ENCODE measurements at regions not wholly inside any gene's neighbourhood (a gene's known extent, or its start where the extent isn't known, plus 50 kb on each side); places are given as distances from the start of the nearest gene placed in this dataset.

DNA sequence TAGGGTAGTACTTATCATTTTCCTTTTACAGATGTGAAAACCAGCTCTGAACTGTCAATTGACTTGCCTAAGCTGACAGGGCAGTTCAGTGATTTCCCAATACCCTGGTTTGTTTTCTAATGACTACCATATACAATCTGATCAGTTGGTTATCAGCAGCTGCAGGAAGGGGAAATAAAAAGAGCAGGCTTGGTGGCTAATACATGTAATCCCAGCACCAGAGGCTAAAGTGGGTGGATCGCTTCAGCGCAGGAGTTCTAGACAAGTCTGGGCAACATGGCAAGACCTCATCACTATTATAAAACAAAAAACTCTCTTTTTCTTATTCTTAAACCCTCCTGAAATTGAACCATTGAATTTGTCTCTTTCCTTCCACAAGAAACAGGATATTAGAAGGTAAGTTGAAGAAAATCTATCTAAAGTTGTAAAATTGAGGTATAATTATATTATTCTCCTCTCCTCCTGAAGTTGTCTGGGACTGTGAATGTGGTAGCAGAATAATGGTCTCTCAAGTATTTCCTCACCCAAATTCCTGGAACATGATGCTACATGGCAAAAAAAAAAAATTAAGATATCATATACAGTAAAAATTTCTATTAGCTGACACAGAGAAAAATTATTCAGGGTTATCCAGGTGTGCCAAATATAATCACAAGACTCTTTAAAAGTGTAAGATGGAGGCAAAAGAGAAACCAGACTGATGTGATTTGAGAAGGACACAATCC is 1441.6 kb downstream of the SUCLG1 start:
- Mint-ChIP-seq H3K9me3 (ENCODE audit: insufficient read depth) (no peaks in the 10 kb centered on the region), H3K27ac (no peak overlapping the region), H3K27me3 (ENCODE audit: low read depth) (no peaks in the 10 kb centered on the region), H3K4me3 (no peak overlapping the region), H3K36me3 (ENCODE audit: low read depth) (no peaks in the 10 kb centered on the region), H3K4me1 (ENCODE audit: low read depth) (no peaks in the 10 kb centered on the region)
- ChIA-PET POLR2A (no interaction called here), CTCF (no interaction called here)
- ATAC-seq (no peak), DNase-seq (no peak)

DNA sequence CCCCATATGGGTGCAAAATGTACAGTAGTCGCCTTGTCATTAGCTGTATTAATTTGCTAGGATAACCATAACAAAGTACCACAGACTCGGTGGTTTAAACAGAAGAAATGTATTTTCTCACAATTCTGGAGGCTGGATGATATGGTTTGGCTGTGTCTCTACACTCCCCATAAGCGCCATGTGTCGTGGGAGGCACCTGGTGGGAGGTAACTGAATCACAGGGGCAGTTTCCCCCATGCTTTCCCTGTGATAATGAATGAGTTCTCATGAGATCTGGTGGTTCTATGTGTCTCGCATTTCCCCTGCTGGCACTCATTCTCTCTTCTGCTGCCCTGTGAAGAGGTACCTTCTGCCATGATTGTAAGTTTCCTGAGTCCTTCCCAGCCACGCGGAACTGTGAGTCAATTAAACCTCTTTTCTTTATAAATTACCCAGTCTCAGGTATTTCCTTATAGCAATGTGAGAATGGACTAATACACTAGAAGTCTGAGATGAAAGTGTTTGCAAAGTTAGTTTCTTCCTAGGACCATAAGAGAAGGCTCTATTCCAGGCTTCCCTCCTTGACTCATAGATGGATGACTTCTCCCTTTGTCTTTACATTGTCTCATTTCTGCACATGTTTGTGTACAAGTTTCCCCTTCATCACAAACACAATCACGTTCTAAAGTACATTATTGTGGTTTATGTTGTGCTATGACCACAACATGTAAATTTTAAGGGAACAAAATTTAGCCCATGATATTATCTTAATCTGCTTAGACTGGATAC is 1442.6 kb downstream of the SUCLG1 start:
- H3K9me3 Mint-ChIP-seq (ENCODE audit: insufficient read depth), result no peaks in the 10 kb centered on the region
- CTCF ChIA-PET, result no interaction called here
- POLR2A ChIA-PET, result no interaction called here
- ATAC-seq (no peak), DNase-seq (no peak)
- no peaks in the 10 kb centered on the region for H3K36me3 Mint-ChIP-seq (ENCODE audit: low read depth)
- no peak overlapping the region for H3K4me3 Mint-ChIP-seq
- H3K27me3 Mint-ChIP-seq (ENCODE audit: low read depth), result no peaks in the 10 kb centered on the region
- no peak overlapping the region for H3K27ac Mint-ChIP-seq
- no peaks in the 10 kb centered on the region for H3K4me1 Mint-ChIP-seq (ENCODE audit: low read depth)

DNA sequence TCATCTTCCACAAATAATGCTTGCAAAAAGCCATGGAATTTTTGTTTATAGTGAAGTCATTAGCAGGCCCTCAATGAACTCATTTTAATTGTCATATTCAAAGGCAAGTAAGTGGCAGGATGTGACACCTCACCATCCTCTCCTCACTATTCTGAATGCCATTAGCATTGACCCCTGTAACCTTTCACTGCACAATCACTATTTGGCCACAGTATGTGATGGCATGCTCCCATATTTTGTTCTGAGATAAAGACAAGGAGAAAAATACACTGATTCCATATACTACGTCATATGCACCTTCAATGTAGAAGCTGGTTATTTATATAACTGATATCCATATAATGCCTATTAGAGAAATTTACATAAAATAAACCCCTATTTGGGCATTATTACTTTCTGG is 1443.2 kb downstream of the SUCLG1 start:
- peaks cover 4% of the 10 kb centered on the region for H3K9me3 Mint-ChIP-seq (ENCODE audit: insufficient read depth)
- no peak for DNase-seq
- H3K36me3 Mint-ChIP-seq (ENCODE audit: low read depth), result no peaks in the 10 kb centered on the region
- ATAC-seq, result no peak
- H3K27me3 Mint-ChIP-seq (ENCODE audit: low read depth), result no peaks in the 10 kb centered on the region
- H3K27ac Mint-ChIP-seq, result no peak overlapping the region
- CTCF ChIA-PET, result no interaction called here
- POLR2A ChIA-PET, result no interaction called here
- no peaks in the 10 kb centered on the region for H3K4me1 Mint-ChIP-seq (ENCODE audit: low read depth)
- H3K4me3 Mint-ChIP-seq, result no peak overlapping the region

DNA sequence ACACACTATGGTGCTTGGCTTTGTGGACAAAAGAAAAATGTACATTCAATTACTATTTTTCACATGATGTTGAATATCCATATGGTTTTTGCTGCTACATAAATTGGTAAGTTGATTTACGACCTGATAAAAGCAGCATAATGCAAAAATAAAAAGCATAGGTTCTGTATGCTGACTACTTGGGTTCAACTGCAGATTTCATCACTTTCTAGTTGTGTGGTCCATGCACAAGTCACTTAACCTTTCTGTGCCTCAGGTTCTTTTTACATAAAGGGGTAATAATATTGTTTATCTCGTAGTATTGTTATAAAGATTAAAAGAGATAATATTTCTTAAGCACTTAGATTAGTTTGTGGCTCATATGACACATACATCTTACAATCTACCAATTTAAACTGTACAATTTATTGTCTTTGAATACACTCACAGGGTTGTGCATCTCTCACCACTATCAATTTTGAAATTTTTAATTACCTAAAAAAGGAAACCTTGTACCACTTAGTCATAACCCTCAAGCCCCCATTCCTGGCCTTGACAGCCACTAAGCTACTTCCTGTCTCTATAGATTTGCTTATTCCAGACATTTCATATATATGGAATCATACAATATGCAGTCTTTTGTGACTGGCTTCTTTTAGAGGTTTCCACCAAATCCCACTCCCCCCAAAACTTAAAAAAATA is 1443.9 kb downstream of the SUCLG1 start:
- peaks cover 4% of the 10 kb centered on the region for H3K9me3 Mint-ChIP-seq (ENCODE audit: insufficient read depth)
- ATAC-seq (no peak), DNase-seq (no peak)
- no peaks in the 10 kb centered on the region for H3K36me3 Mint-ChIP-seq (ENCODE audit: low read depth)
- ChIA-PET POLR2A (no interaction called here), CTCF (no interaction called here)
- H3K27ac Mint-ChIP-seq, result no peak overlapping the region
- H3K27me3 Mint-ChIP-seq (ENCODE audit: low read depth), result no peaks in the 10 kb centered on the region
- H3K4me1 Mint-ChIP-seq (ENCODE audit: low read depth), result no peaks in the 10 kb centered on the region
- H3K4me3 Mint-ChIP-seq, result no peak overlapping the region

DNA sequence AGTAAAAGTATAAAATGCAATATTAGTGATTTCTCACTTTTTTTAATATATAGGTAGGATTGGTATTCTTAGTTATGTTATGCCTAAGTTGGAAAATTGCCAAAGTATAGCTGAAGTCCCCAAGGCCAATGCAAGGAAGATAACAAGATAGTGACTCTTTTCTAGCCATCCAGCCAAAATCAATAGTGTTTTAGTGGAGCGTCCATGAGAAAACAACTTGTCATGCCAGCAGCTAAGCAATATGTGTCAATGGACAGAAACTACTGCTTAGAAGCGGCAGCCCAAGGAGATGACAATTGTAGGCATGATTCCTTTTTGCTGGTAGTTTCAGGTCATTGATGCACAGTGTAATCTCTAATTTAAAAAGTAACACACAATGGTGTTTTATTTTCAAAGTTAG is 1444.6 kb downstream of the SUCLG1 start:
- Mint-ChIP-seq H3K27me3 (ENCODE audit: low read depth) (no peaks in the 10 kb centered on the region), H3K9me3 (ENCODE audit: insufficient read depth) (peaks cover 4% of the 10 kb centered on the region), H3K4me1 (ENCODE audit: low read depth) (no peaks in the 10 kb centered on the region), H3K4me3 (no peak overlapping the region), H3K27ac (no peak overlapping the region), H3K36me3 (ENCODE audit: low read depth) (no peaks in the 10 kb centered on the region)
- ChIA-PET CTCF (no interaction called here), POLR2A (no interaction called here)
- ATAC-seq (no peak), DNase-seq (no peak)

DNA sequence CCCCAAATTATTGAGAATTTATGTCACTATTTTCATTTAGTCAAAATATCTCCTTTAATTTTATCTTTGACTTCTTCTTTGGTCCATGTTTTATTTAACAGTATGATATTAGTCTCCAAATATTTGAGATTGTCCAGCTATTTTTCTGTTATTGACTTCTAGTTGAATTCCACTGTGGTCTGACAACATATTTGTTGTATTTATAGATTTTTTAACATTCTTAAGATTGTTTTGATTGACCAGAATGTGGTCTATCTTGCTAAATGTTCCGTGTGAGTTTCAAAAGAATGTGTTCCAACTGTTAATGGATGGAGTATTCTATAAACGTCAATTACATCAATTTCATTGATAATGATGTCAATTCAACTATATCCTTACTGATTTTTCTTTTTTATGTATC is 1452.1 kb downstream of the SUCLG1 start:
- Mint-ChIP-seq H3K36me3 (ENCODE audit: low read depth) (no peaks in the 10 kb centered on the region), H3K27ac (no peak overlapping the region), H3K4me3 (no peak overlapping the region), H3K4me1 (ENCODE audit: low read depth) (no peaks in the 10 kb centered on the region), H3K27me3 (ENCODE audit: low read depth) (no peaks in the 10 kb centered on the region), H3K9me3 (ENCODE audit: insufficient read depth) (peaks cover 4% of the 10 kb centered on the region)
- DNase-seq, result no peak
- no peak for ATAC-seq
- POLR2A ChIA-PET, result no interaction called here
- CTCF ChIA-PET, result no interaction called here

DNA sequence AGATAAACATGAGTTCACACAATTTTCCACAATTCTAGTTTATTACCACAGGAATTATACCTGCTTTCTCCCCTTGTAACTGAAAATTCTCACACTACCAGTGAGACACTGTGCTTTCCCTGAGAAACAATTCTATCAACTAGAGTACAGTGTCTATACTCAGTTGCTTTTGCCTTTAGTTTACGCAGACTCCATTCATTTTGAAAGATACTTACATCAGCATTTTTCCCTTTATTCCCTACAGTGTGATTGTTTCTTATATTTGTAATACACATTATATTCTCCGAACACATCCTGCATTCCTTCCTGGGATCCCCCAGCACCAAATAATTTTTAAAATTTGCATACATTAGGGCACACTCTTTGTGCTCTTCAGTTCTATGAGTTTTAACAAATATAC is 1455.5 kb downstream of the SUCLG1 start:
- Mint-ChIP-seq H3K36me3 (ENCODE audit: low read depth) (no peaks in the 10 kb centered on the region), H3K9me3 (ENCODE audit: insufficient read depth) (peaks cover 3% of the 10 kb centered on the region), H3K27ac (no peak overlapping the region), H3K27me3 (ENCODE audit: low read depth) (no peaks in the 10 kb centered on the region), H3K4me1 (ENCODE audit: low read depth) (no peaks in the 10 kb centered on the region), H3K4me3 (no peak overlapping the region)
- POLR2A ChIA-PET, result no interaction called here
- DNase-seq (no peak), ATAC-seq (no peak)
- CTCF ChIA-PET, result no interaction called here

DNA sequence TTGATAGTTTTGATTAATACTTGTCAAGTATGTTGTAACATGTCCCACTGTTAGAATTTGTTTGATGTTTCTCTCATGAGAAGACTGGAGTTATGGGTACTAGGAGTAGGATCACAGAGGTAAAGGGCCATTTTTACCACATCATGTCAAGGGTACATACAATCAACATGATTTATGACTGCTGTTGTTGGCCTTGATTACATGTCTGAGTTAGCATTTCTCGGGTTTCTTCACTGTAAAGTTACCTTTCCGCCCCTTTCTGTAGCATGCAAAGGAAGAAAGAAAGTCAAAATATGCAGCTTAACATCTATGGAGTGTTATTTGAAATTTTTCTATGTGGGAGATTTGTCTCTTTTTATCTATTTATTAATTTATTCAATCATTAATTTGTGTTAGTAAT is 1456.4 kb downstream of the SUCLG1 start:
- peaks cover 3% of the 10 kb centered on the region for H3K9me3 Mint-ChIP-seq (ENCODE audit: insufficient read depth)
- POLR2A ChIA-PET, result no interaction called here
- H3K4me3 Mint-ChIP-seq, result no peak overlapping the region
- no peaks in the 10 kb centered on the region for H3K4me1 Mint-ChIP-seq (ENCODE audit: low read depth)
- no peaks in the 10 kb centered on the region for H3K27me3 Mint-ChIP-seq (ENCODE audit: low read depth)
- no peaks in the 10 kb centered on the region for H3K36me3 Mint-ChIP-seq (ENCODE audit: low read depth)
- CTCF ChIA-PET, result no interaction called here
- H3K27ac Mint-ChIP-seq, result no peak overlapping the region
- ATAC-seq, result no peak
- DNase-seq, result no peak

DNA sequence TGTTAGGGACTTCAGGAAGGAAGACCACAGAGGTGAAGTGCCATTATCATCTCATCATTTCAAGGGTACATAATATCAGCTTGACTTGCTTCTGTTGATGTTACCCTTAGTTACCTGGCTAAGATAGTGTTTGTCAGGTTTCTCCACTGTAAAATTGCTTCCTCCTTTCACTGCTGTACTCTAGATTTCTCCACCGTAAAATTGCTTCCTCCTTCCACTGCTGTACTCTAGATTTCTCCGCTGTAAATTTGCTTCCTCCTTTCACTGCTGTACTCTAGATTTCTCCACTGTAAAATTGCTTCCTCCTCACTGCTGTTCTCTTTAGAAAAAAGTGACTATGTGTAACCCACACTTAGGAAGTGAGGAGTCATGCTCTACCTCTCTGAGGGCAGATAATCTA is 1460.3 kb downstream of the SUCLG1 start:
- H3K4me3 Mint-ChIP-seq, result no peak overlapping the region
- no peaks in the 10 kb centered on the region for H3K36me3 Mint-ChIP-seq (ENCODE audit: low read depth)
- ATAC-seq (no peak), DNase-seq (no peak)
- peaks cover 7% of the 10 kb centered on the region for H3K9me3 Mint-ChIP-seq (ENCODE audit: insufficient read depth)
- H3K4me1 Mint-ChIP-seq (ENCODE audit: low read depth), result no peaks in the 10 kb centered on the region
- no peaks in the 10 kb centered on the region for H3K27me3 Mint-ChIP-seq (ENCODE audit: low read depth)
- POLR2A ChIA-PET, result no interaction called here
- no peak overlapping the region for H3K27ac Mint-ChIP-seq
- CTCF ChIA-PET, result no interaction called here

DNA sequence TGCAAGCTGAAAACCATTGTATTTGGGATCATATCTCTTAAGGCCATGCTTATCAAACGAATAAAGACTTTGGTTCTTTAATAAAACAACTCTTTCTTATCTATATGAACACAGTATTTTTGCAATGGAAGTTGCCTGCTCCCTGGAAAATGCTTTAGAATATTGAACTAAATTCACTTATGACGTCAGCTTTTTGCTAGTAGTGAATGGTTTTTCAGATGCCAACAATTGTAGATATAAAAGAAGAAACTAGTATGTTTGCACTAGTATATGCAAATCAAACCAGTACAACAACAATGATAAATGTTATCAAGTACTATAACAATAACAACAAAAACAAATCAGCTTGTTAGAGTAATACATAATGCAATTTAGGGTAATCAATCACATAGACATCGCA is 1462.9 kb downstream of the SUCLG1 start:
- no peak for ATAC-seq
- no peaks in the 10 kb centered on the region for H3K27me3 Mint-ChIP-seq (ENCODE audit: low read depth)
- no peak overlapping the region for H3K4me3 Mint-ChIP-seq
- CTCF ChIA-PET, result no interaction called here
- no peaks in the 10 kb centered on the region for H3K4me1 Mint-ChIP-seq (ENCODE audit: low read depth)
- H3K9me3 Mint-ChIP-seq (ENCODE audit: insufficient read depth), result peaks cover 12% of the 10 kb centered on the region
- no peak overlapping the region for H3K27ac Mint-ChIP-seq
- no peak for DNase-seq
- no peaks in the 10 kb centered on the region for H3K36me3 Mint-ChIP-seq (ENCODE audit: low read depth)
- POLR2A ChIA-PET, result no interaction called here

DNA sequence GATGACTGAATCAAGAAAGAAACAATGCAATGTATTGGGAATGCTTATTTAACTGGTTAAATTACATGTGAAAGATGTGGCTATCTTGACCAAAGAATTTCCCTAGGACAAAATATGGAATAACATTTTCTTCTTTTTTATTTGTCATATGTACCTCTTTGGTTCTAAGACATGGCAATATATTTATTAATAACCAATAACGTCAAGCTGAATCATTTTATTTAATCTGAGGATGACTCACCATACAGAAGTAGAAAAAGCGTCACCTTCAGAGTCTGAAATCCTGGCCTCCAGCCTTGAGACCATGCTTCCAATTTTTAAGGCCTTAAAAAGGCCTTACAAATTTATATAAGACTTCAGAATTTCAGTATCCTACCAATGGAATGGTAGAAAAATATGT is 1464.9 kb downstream of the SUCLG1 start:
- DNase-seq (no peak), ATAC-seq (no peak)
- H3K27me3 Mint-ChIP-seq (ENCODE audit: low read depth), result no peaks in the 10 kb centered on the region
- H3K36me3 Mint-ChIP-seq (ENCODE audit: low read depth), result no peaks in the 10 kb centered on the region
- ChIA-PET POLR2A (no interaction called here), CTCF (no interaction called here)
- peaks cover 14% of the 10 kb centered on the region for H3K9me3 Mint-ChIP-seq (ENCODE audit: insufficient read depth)
- no peaks in the 10 kb centered on the region for H3K4me1 Mint-ChIP-seq (ENCODE audit: low read depth)
- H3K27ac Mint-ChIP-seq, result no peak overlapping the region
- H3K4me3 Mint-ChIP-seq, result no peak overlapping the region

DNA sequence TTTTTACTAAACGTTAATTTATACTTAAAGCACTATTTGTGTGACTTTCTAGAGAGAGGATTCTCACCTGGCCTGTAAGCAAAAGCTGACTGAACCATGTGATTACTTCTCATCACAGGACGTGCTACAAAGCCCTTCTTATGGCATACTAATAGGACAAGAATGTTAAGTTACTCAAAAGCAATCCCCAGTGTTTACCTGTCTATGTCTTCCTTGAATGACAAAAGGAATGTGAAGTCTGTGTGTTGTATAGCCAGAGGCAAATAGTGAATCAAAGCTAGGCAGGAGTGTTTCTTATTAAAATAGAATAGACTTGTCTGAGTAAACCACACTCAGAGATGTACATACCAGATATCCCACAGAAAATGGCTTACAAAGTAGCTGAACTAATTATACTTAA is 1465.5 kb downstream of the SUCLG1 start:
- POLR2A ChIA-PET, result no interaction called here
- CTCF ChIA-PET, result no interaction called here
- H3K36me3 Mint-ChIP-seq (ENCODE audit: low read depth), result no peaks in the 10 kb centered on the region
- no peak overlapping the region for H3K27ac Mint-ChIP-seq
- H3K4me3 Mint-ChIP-seq, result no peak overlapping the region
- DNase-seq (no peak), ATAC-seq (no peak)
- no peaks in the 10 kb centered on the region for H3K27me3 Mint-ChIP-seq (ENCODE audit: low read depth)
- H3K4me1 Mint-ChIP-seq (ENCODE audit: low read depth), result no peaks in the 10 kb centered on the region
- peaks cover 14% of the 10 kb centered on the region for H3K9me3 Mint-ChIP-seq (ENCODE audit: insufficient read depth)

All from activated CD8-positive, alpha-beta T cell treated with anti-CD3 and anti-CD28 coated beads, Interleukin-2, amount 10 ng/mL, durations not matched to agents 7 days and 5 days (primary cell).